Raji (cell line): ENCODE measurements at regions not wholly inside any gene's neighbourhood (a gene's known extent, or its start where the extent isn't known, plus 50 kb on each side); places are given as distances from the start of the nearest gene placed in this dataset.

Experiments
- POLR2A ChIP-seq: IDR thresholded peaks from 2 replicates; pipeline ENCODE4 v1.6.1; 2011; ENCODE audit warnings: low read depth, low read length, control low read depth; ENCODE audit not compliant: insufficient read depth

DNA sequence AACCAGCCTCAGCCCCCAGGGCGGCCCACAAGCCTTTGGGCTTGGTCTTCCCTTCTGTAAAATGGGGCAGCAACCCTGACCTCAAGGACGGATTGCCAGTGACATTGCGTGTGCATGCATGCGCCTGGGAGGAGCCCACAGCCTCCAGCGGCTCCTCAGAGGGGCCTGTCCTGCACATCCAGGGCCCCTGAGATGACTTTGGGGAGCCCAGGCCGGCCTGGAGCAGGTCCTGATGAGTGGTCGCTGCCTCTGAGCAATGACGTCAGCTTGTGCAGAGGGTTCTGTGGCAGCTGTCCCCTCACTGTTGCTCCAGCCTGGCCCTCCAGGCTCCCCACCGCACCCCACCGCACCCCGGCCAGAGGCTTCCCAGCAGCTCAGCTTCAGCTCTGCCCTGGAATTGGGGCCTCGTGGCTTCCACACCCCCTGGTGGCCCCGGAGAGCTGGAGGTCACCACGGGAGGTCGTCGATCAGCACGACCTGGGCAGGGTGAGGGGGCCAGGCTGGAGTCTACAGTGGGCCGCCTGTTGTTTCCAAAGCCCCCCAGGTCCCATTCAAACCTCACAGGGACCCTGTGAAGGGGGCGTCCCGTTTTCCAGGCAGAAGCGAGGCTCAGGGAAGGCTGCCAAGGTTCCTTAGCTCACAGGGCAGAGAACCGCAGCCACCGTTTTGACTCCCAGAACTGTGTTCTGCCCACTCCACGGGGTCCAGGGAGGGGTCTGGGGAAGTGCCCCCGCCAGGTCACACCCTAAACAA lies 341.8 kb downstream of the SEC14L1 start:
- no peak for TF ChIP-seq POLR2A

DNA sequence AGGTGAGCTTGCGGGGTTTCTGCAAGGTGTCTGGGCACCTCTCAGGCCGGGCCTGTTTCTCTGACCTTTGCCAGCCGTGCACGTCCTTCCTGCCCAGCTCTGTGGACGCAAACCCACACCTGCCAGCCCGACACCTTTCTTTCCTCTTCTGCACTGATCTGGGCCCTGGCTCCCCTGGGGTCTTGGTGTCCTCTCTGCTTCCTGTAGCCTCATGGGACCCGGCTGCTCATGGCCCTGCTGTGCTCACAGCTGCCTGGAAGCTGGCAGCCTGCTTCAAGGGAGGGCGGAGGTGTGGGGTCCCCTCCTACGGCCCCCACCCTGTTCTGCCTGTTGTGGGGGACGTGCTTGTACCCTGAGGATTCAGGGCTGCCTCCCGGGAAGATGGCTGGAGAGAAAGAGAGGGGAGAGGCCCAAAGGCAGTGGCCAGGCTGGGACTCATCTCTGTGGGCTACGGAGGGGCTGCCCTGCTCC lies 342.4 kb downstream of the SEC14L1 start:
- no peak for TF ChIP-seq POLR2A

DNA sequence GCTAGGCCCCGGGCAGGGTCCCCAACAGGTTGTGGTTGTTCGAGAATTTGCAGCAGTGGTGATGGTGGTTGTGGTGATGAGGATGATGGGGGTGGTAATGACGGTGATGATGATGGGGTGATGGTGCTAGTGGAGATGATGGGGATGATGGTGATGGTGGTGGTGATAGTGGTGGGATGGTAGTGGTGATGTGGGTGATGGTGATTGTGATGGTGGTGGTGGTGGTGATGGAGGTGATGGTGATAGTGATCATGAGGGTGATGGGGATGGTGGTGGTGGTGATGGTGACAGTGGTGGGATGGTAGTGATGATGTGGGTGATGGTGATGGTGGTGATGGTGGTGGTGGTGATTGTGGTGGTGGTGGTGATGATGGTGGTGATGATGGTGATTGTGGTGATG lies 343.3 kb downstream of the SEC14L1 start:
- no peak for TF ChIP-seq POLR2A

DNA sequence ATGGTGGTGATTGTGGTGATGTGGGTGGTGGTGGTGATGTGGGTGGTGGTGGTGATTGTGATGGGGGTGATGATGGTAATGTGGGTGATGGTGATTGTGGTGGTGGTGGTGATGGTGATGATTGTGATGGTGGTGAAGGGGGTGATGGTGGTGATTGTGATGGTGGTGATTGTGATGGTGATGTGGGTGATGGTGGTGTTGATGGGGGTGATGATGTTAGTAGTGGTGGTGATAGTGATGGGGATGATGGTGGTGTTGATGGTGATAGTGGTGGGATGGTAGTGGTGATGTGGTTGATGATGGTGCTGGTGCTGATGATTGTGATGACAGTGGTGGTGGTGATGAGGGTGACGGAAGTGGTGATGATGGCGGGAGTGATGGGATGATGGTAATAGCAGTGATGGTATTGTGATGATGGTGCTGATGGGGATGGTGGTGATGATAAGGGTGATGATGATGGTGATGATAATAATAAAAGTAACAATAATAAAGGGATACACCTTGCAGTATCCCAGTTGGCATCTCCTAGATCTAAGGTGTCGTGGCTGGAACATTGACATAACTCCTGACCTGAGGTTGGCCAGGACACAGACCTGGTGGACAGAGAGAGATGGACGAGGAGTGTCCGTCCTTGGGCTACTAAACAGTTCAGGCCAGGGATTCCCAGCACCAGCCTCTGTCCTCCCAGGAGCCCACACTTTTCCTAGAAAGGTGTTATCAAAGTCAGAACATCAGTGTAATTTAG lies 344.5 kb downstream of the SEC14L1 start:
- TF ChIP-seq POLR2A = no peak

DNA sequence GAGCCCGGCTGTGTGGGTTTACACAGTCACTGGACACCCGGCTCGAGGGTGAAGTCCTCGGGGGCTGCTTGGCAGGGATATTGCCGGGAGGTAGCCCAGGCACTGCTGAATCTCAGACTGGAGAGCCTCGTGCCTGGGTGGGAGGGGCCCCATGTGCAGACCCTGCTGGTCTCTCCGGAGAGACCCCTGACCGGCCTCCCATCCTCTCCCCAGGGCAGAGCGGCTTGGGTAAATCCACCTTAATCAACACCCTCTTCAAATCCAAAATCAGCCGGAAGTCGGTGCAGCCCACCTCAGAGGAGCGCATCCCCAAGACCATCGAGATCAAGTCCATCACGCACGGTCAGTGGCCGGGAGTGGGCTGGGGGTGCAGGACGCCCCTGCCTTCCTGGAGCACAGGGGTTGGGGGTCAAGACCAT lies 346.5 kb downstream of the SEC14L1 start:
- no peak for TF ChIP-seq POLR2A

DNA sequence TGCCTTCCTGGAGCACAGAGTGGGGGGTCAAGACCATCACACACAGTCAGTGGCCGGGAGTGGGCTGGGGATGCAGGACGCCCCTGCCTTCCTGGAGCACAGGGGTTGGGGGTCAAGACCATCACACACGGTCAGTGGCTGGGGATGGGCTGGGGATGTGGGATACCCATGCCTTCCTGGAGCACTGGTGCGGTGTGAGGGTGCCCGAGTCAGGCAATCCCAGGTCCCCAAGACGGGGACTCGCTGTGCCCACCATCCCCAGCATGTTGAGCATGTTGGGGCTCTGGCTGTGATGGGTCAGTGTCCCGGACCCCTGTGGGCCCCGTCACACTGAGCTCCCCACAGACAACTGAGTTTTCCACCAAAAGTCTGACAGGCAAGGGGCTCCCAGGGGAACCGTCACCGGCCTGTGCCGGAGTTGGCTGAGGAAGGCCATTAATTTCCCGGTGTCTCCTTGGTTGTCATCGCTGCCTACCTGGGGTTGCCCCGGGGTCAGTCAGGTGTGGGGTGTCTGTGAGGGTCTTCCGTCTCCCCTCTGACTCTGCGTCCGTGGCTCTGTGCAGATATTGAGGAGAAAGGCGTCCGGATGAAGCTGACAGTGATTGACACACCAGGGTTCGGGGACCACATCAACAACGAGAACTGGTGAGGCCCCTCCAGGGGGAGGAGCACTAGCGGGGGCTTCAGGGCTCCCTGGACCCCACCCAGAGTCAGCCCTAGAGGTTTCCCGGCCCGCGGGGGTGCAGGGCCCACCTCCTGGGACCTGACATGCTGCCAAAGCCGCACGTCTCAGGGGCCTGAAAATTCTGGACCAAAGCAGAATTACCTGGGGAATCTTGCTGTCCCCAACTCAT lies 347.1 kb downstream of the SEC14L1 start:
- TF ChIP-seq POLR2A = no peak

DNA sequence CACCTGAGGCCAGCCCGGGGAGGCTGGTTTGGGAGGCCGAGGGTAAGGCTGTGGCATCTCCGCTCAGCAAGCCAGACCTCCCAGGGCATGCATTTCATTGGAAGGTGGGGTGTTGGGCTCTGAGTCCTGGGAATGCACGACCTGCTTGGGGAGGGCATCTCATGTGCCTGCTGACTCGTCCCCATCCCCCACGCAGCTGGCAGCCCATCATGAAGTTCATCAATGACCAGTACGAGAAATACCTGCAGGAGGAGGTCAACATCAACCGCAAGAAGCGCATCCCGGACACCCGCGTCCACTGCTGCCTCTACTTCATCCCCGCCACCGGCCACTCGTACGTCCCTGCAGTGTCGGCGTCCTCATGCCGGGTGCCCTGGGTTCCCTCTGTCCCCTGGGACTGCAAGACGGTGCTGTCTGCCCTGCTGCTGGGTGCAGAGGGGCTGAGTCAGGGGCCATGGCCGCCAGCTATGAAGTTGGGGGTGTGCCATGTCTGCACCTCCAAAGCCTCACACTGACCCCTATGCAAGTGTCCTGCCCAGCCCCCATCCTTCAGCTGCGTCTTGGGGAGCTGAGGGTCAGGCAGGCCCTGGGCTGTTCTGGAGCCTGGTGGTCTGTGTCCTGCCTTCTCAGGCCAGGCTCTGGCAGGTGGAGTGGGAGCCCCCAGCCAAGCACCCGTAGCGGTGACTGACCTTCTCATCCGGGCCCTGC lies 347.9 kb downstream of the SEC14L1 start:
- no peak for TF ChIP-seq POLR2A

DNA sequence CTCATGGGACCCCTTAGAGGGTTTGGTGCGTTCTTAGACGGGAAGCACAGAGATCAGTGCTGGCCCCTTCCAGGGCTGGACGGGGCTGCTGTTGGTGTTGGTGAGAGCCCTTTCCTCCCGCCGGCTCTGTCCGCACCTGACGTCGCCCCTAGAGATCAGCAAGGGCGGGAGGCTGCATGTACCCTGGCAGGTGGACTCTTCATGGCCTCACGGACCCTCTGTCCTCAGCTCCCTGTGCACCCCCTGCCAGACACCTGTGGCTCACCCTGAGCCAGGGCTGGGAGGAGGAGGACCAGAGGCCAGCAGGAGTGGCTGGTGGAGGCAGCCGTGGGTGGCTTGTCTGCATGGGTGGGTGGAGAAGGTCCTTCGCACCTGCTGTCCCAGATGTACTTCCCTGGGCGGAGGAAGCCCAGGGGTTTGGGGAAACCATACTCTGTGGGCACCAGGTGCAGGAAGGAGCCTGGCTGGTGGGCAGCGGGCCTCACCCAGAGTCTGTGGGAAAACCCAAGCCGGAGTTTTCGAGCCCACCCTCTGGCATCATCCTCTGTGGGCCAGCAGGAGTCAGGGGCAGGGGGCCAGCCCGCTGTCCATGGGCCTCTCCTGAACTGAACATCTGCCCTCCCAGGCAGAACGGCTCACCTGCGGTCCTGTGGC lies 348.6 kb downstream of the SEC14L1 start:
- no peak for TF ChIP-seq POLR2A

DNA sequence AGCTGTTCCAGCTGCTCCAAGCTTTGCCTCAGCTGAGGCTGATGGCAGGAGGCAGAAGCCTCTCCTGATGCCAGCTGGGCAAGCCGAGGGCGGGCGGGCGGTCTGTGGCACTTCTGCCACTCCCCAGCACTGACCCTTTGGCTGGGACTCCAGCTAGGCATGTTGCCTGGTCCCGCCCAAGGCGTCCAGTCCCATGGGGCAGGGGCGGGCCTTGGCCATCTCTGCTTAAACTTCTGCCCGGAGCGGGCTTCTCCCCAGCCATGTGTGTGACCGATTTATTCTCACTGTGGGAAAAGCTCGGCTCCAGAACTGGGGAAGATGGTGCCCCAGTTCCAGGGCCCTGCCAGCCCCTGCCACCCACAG lies 349.1 kb downstream of the SEC14L1 start:
- no peak for TF ChIP-seq POLR2A

DNA sequence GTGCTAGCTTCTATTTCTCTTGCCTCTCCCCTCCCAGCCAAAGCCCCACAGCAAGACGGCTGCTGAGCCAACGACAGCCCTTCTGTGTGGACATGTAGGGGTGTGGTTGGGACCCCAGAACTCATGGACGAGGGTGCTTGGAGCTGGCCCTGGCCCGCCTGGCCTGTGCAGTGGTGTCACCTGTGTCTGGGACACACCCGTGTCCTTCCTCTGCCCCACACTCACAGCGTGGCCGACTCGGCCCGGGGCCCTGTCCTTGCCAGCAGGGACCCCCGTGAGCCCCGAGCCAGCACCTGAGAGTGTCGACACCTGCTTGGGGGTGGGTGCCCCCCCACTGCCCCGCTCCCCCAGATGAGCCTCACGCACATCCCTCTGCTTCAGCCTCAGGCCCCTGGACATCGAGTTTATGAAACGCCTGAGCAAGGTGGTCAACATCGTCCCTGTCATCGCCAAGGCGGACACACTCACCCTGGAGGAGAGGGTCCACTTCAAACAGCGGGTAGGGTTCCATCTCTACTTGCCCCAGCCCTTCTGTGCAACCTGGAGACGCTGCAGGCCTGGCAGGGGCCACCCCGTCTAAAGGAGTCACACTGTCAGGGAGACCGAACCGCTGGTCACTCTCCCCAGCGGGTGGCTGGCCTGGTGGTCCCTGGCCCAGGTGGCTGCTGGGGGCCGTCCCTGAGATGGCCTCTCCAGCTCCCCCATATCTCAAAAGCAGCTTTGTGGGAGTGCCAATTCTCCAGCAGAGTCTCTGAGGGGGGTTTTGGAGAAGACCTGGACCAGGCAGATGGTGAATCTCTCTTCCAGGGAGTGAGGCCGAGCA lies 349.8 kb downstream of the SEC14L1 start:
- no peak for TF ChIP-seq POLR2A

DNA sequence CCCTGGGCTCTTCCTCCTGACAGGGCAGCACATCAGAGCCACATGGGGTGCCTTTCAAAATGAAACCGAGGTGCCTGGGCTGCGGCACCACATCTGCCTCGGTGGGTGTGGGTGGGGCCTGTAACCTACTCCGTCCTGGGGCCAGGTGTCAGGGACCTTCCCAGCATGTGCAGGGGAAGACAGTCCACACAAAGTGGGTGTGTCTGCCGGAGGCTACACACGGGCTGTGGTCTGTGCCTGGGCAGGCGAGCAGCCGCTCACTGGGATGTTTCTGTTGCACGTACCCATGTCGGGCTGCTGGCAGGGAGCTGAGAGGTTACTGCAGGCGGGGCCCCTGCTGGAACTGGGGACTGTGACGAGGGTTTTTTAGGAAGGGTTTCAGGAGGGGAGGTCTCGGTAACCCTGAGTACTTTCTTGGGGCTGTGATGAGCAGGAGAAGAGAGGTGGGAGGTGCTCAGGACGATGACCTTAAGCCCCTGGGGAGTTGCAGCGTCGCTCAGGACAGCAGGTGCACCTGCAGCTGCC lies 351.2 kb downstream of the SEC14L1 start:
- TF ChIP-seq POLR2A = no peak

DNA sequence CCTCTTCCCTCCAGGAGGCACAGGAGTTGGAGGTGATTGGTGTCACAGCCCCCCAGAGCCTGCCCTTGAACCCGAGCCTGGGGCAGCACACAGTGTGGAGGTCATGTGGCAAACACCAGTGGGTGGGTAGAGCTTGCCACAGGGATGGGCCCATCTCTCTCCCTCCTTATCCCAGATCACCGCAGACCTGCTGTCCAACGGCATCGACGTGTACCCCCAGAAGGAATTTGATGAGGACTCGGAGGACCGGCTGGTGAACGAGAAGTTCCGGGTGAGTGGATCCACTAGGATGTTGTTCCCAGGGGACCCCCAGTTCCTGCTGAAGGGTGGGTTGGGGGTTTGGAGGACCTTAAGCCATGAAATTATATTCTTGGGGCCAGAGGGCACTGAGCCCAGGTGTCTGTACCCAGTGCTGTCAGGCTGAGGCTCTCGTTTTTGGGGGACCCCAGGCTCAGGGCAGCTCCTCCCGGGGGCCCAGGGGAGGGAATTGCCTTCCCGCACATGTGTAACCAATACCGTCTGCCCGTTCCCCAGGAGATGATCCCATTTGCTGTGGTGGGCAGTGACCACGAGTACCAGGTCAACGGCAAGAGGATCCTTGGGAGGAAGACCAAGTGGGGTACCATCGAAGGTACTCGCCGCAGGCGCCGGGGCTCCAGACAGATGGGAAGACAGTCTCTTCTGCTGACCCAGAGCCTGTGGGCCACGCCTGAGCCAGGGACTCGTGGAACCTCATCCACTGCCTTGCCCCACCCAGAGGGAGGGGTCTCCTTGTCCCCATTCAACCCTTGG lies 351.9 kb downstream of the SEC14L1 start:
- TF ChIP-seq POLR2A = no peak

DNA sequence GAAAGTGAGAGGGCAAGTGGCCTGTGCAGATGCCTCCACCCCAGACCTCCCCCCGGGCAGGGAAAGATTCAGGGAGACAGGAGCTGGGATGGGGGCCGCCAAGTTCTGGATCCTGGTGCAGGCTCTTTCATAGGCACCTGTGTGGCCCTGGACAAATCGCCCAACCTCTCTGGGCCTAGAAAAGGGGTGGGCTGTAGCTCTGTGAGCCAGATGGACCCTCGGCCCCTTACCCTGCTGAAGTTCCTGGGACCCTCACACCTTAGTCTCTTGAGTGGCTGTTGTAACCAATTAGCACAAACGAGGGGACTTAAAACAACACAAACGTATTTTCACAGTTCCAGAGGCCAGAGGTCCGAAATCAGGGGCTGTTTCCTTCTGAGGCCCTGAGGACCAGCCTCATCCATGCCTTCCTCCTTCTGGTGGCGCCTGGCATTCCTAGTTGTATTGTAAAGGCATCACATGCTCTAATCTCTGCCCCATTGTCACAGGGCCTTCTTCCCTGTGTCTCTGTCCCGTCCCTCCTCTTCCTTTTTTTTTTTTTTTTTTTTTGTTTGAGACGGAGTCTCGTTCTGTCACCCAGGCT lies 352.6 kb downstream of the SEC14L1 start:
- TF ChIP-seq POLR2A = no peak
